D721Med (cell line): ENCODE measurements at regions not wholly inside any gene's neighbourhood (a gene's known extent, or its start where the extent isn't known, plus 50 kb on each side); places are given as distances from the start of the nearest gene placed in this dataset.

ENCODE experiments used
- DNase-seq: peaks from one replicate; pipeline ENCODE4 v3.0.0; 2011; ENCODE audit warnings: low spot score; ENCODE audit not compliant: insufficient read length
- FAIRE-seq: peaks from 2 replicates; lab custom pipeline; 2011; peaks lifted over from hg19 to GRCh38; lab: Jason Lieb, UNC
- TF ChIP-seq, protein P1 (sequence below): IDR thresholded peaks from 2 replicates; pipeline ENCODE4 v1.5.1; 2012; ENCODE audit warnings: mild to moderate bottlenecking, control low read depth; ENCODE audit not compliant: insufficient read depth; ENCODE audit errors: missing control alignments

DNA sequence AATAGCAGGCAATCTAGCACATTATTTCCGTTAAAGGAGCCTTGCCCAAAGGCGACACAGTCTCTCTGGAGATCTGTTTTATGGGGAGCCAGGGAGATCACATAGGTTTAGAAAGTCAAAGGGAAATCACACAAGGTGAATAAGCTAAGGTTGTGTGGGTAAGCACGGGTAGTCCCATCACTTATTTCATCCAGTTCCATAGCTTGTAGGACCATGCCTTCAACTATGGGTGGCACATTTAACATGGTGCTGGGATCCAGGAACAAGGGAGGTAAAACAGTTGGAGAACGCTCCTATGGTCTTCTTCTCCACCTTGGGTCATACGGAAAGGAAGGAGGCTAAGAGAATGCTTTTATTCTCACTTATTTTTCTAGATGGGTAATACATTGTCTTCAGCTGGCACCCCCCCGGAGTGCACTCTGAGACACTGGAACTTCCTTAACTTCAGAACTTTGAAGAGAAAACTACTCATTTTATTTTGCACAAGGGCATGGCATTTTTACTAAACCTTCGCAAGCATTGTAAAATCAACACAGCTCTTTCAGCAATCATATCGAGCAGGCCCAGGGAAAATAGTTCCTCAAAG, 435.4 kb downstream of the KIF20B start:
- DNase-seq (no peak), FAIRE-seq (no peak)
- TF ChIP-seq, protein P1, sequence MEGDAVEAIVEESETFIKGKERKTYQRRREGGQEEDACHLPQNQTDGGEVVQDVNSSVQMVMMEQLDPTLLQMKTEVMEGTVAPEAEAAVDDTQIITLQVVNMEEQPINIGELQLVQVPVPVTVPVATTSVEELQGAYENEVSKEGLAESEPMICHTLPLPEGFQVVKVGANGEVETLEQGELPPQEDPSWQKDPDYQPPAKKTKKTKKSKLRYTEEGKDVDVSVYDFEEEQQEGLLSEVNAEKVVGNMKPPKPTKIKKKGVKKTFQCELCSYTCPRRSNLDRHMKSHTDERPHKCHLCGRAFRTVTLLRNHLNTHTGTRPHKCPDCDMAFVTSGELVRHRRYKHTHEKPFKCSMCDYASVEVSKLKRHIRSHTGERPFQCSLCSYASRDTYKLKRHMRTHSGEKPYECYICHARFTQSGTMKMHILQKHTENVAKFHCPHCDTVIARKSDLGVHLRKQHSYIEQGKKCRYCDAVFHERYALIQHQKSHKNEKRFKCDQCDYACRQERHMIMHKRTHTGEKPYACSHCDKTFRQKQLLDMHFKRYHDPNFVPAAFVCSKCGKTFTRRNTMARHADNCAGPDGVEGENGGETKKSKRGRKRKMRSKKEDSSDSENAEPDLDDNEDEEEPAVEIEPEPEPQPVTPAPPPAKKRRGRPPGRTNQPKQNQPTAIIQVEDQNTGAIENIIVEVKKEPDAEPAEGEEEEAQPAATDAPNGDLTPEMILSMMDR = no peak

DNA sequence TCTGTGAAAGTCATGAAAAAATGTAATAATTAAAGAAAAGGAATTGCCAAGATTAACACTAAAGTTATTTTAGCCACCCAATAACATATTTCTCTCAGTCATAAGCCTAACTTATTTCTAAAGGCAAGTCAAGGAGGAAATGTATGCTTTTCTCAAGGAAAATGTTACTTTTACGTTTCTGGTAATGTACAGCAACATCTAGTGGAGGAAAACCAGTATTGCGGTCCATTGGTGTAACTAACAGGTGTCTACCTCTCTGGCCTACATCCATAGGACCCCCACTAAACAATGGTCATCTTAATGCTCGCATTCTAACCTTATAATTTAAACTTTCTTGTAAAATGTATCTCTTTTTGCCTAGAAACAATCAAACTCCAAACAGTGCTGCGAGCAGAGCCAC, 437.5 kb downstream of the KIF20B start:
- TF ChIP-seq, protein P1 = peak; percentile 6
- DNase-seq = no peak
- FAIRE-seq = no peak

DNA sequence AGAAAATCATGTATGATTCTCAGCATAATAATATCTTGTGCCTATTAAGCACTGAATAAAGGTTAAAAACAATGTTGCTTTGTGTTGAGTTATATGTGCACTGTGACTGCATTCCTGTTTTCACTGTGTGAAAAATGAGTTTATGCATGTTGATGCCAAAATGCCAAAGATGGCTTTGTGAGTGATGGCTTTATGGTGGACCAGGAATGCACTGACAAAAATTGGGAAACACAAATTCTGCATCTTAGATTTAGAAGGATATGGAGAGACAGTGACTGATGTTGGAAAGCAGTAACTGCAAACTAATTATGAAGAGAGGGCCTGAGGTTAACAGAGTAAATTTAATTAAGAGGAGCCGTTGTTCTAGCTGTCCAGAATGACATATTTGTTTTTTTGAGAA, 440.4 kb downstream of the KIF20B start:
- TF ChIP-seq, protein P1 = no peak
- no peak for FAIRE-seq
- DNase-seq = no peak

DNA sequence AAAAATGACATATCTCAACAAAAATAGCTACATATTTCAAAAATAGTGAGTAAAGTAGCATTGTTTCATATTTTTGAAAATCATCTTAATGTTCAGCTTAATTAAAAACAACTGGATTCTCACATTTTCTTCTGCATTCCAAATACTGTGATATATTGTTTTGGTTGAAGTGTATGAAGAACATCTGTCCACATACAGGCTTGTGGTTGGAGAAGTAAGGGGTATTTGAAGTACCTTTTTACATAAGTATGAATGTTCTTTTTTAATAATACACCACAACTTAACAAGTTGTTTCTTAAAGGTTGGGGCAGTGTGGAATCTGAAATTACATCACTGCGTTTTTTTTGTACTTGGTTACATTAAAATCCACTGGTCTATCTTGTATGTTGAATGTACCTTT, 442.5 kb downstream of the KIF20B start:
- DNase-seq (no peak), FAIRE-seq (no peak)
- TF ChIP-seq, protein P1 = no peak

DNA sequence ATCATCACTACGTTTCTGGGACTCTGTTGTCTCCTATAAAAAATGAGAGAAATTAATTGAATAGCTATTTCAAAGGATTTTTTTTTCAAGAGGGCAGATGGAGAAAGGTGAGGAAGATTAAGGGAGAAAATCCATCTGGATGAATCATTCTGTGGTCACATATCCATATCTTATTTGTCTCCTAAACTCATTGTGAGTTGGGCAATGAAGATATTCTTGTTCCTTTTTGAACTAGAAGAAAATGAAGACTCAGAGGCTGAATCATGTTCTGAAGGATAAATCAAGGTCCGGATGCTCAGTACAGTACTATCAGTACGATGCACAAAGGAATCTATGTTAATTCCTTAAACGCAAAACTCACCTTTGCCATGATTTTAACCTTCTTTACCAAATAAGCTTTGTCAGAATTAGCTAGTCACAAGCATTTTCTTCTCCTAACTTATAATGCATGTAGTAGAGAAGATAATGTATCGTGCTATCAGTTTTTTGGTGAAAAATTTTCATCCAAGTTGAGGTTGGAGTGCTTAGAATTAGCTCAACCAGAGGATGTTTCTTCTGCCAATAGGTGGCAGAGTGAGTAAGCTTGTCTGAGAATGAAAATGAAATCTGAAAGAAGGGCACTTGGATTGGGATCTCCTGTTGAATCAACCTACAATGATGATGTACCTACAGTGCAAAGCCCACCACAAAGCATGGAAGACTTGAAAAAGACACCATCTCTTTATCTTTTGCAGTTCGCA, 446.9 kb downstream of the KIF20B start:
- DNase-seq (no peak), FAIRE-seq (peak; percentile 78)
- TF ChIP-seq, protein P1 = peak; percentile 52

DNA sequence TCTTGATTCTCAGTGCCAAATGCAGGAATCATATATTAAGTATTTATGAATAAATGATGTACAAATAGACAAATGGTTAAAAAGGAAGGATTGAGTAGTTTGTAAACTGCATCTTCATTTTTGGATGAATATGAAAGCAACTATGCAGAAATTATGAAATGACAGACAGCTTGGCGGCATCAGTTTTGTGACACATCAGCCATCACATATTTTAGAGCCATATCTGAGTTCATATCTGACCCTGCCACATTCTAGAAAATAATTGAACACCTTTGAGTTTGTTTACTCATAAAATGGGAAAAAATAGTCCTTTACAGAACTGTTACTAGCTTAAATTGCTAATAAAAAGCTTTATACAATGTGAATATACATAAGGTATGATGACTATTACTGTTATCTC, 448.2 kb downstream of the KIF20B start:
- TF ChIP-seq, protein P1 = no peak
- DNase-seq (no peak), FAIRE-seq (no peak)

DNA sequence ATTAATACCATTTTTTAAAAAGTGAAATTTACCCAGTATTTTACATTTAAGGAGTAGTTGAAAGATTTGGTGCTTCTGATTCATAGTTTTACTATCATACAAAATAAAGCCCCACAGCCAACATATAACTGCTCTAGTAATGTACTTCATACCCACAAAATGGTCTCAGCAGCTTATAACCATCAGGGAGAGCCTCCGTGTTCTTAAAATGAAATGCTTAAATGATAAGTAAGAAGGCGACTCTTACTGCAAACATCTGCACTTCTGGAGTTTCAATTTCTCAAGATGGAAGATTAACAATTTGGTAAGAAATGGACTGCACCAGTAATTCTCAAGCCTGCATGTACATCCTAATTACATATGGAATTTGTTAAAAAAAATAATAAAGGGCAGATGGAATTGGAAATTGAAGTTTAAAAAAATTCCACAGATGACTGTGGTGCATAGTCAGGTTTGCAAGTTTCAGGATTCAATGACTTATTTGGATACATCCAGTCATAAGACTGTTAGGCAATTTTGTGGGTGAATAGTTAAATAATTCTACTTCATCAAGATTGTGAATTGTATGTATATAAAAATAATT, 461.0 kb downstream of the KIF20B start:
- FAIRE-seq (no peak), DNase-seq (no peak)
- TF ChIP-seq, protein P1 = no peak
